ENCODE measurements at regions not wholly inside any gene's neighbourhood (a gene's known extent, or its start where the extent isn't known, plus 50 kb on each side); places are given as distances from the start of the nearest gene placed in this dataset.

- TF ChIP-seq SIN3A (IDR thresholded peaks at IDR 0.05; ENCODE audit: borderline replicate concordance, insufficient read depth, low read length) (no peak), POLR2AphosphoS5 (IDR thresholded peaks at IDR 0.05; ENCODE audit: low read depth, low read length) (no peak), TAF1 (IDR thresholded peaks at IDR 0.05; ENCODE audit: borderline replicate concordance, insufficient read depth, low read length) (no peak), FOXP2 (optimal IDR thresholded peaks at IDR 0.05; ENCODE audit: borderline replicate concordance, extremely low read depth, extremely low read length, insufficient read depth) (no peak)
- TF ChIP-seq, protein P1, sequence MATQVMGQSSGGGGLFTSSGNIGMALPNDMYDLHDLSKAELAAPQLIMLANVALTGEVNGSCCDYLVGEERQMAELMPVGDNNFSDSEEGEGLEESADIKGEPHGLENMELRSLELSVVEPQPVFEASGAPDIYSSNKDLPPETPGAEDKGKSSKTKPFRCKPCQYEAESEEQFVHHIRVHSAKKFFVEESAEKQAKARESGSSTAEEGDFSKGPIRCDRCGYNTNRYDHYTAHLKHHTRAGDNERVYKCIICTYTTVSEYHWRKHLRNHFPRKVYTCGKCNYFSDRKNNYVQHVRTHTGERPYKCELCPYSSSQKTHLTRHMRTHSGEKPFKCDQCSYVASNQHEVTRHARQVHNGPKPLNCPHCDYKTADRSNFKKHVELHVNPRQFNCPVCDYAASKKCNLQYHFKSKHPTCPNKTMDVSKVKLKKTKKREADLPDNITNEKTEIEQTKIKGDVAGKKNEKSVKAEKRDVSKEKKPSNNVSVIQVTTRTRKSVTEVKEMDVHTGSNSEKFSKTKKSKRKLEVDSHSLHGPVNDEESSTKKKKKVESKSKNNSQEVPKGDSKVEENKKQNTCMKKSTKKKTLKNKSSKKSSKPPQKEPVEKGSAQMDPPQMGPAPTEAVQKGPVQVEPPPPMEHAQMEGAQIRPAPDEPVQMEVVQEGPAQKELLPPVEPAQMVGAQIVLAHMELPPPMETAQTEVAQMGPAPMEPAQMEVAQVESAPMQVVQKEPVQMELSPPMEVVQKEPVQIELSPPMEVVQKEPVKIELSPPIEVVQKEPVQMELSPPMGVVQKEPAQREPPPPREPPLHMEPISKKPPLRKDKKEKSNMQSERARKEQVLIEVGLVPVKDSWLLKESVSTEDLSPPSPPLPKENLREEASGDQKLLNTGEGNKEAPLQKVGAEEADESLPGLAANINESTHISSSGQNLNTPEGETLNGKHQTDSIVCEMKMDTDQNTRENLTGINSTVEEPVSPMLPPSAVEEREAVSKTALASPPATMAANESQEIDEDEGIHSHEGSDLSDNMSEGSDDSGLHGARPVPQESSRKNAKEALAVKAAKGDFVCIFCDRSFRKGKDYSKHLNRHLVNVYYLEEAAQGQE (IDR thresholded peaks at IDR 0.05; ENCODE audit: insufficient read depth in 1 of 2, low read depth in 2 of 2, low read length in 2 of 2) = no peak
Measured at GRCh38 chr5:36796155-36796554, 80.4 kb upstream of the NIPBL start.

Measured in PFSK-1 (cell line).